Gastroesophageal sphincter (tissue), 3 donors: ENCODE measurements at regions not wholly inside any gene's neighbourhood (a gene's known extent, or its start where the extent isn't known, plus 50 kb on each side); places are given as distances from the start of the nearest gene placed in this dataset.

ENCODE experiments used
- EP300 ChIP-seq: sonication (generic); formaldehyde crosslinking; IDR thresholded peaks from one replicate; pipeline ENCODE4 v1.6.1; 2017; ENCODE audit warnings: antibody characterized with exemption, mild to moderate bottlenecking
- POLR2A ChIP-seq, 2 donors: fragments of 450-650 bp; IDR thresholded peaks; one replicate each; pipeline ENCODE4 v1.6.1; 2017; ENCODE audit warnings: antibody characterized with exemption in 2 of 2, mild to moderate bottlenecking in 2 of 2, moderate library complexity in 1 of 2
- POLR2AphosphoS5 ChIP-seq: sonication (generic); formaldehyde crosslinking; IDR thresholded peaks from one replicate; pipeline ENCODE4 v1.6.1; 2017; ENCODE audit warnings: antibody characterized with exemption
- TF ChIP-seq, protein P1 (sequence below), 4 experiments: fragments of 200-600 bp in 2 of 4; fragments of 450-650 bp in 2 of 4; sonication (generic) in 1 of 4; IDR thresholded peaks; one replicate each; pipeline ENCODE4 v1.5.1; 2017 to 2019; ENCODE audit warnings: antibody characterized with exemption in 4 of 4, mild to moderate bottlenecking in 2 of 4, moderate library complexity in 2 of 4

DNA sequence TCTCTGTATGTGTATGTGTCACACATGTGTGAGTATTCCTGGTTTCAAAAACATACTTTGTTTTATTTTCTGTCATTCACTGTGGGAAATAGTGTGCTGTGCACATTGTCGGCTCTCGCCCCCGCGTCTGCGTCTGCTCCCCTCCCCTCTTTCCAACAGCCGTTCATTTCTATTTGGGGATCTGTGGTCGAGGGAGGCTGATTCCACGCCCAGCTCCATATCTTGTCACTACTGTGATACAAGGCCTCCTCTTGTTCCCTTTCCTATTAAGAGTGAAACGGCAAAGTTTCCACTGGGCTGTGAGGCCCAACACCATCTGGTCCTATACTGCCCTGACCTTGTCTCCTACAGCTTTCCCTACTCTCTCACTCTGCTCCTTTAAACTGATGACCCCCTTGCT is 172.5 kb upstream of the LRIG1 start:
- TF ChIP-seq, protein P1, sequence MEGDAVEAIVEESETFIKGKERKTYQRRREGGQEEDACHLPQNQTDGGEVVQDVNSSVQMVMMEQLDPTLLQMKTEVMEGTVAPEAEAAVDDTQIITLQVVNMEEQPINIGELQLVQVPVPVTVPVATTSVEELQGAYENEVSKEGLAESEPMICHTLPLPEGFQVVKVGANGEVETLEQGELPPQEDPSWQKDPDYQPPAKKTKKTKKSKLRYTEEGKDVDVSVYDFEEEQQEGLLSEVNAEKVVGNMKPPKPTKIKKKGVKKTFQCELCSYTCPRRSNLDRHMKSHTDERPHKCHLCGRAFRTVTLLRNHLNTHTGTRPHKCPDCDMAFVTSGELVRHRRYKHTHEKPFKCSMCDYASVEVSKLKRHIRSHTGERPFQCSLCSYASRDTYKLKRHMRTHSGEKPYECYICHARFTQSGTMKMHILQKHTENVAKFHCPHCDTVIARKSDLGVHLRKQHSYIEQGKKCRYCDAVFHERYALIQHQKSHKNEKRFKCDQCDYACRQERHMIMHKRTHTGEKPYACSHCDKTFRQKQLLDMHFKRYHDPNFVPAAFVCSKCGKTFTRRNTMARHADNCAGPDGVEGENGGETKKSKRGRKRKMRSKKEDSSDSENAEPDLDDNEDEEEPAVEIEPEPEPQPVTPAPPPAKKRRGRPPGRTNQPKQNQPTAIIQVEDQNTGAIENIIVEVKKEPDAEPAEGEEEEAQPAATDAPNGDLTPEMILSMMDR (IDR thresholded peaks at IDR 0.05), result no peak
- TF ChIP-seq POLR2AphosphoS5, result no peak
- TF ChIP-seq POLR2A (IDR thresholded peaks at IDR 0.05), result no peak
- no peak for TF ChIP-seq EP300
